HFFc6 (cell line): ENCODE measurements at regions not wholly inside any gene's neighbourhood (a gene's known extent, or its start where the extent isn't known, plus 50 kb on each side); places are given as distances from the start of the nearest gene placed in this dataset.

Experiments used
- DNase-seq: peaks from one replicate; pipeline ENCODE4 v3.0.0-alpha.2; 2018
- H3K27ac Mint-ChIP-seq: 2 replicates; pipeline ENCODE4 v1.8.0; 2020; ENCODE audit warnings: mild to moderate bottlenecking, mixed read lengths
- H3K27me3 Mint-ChIP-seq: 2 replicates; pipeline ENCODE4 v1.8.0; 2021; ENCODE audit warnings: mild to moderate bottlenecking, moderate library complexity, mixed read lengths; ENCODE audit not compliant: insufficient read depth
- H3K36me3 Mint-ChIP-seq: 2 replicates; pipeline ENCODE4 v1.8.0; 2021; ENCODE audit warnings: low read depth, mixed read lengths
- H3K4me1 Mint-ChIP-seq: 2 replicates; pipeline ENCODE4 v1.8.0; 2020; ENCODE audit warnings: low read depth, mixed read lengths
- H3K4me3 Mint-ChIP-seq: 2 replicates; pipeline ENCODE4 v1.8.0; 2020; ENCODE audit warnings: mild to moderate bottlenecking, moderate library complexity, mixed read lengths
- H3K9me3 Mint-ChIP-seq: 2 replicates; pipeline ENCODE4 v1.8.0; 2020; ENCODE audit warnings: mild to moderate bottlenecking, mixed read lengths
- CTCF ChIP-seq: fragments of 200-600 bp; sonication (generic); IDR thresholded peaks from 2 replicates; pipeline ENCODE4 v1.5.0; 2021; ENCODE audit warnings: antibody characterized with exemption, mild to moderate bottlenecking

DNA sequence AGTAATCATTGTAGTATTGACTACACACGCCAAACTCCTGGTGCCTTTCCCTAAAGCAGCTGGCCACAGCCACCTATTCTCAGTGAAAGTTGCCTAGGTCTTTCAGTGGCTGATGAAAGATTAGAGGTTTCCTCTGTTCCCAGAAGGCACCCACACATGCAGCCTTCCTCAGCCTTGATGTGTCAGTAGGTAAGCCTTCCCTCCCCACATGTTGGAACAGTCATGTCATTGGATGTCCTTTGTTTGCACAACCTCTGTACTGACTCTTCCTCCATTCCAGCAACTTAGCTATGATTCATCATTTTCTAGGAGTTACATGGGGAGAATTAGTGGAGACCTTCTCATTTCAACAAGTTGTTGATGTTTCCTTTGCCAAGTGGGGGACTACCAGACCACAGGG, 630.8 kb upstream of the SLC39A10 start:
- no peak for DNase-seq
- Mint-ChIP-seq H3K27ac (no peak overlapping the region), H3K9me3 (peaks cover 17% of the 10 kb centered on the region), H3K27me3 (no peaks in the 10 kb centered on the region; the same call in 1 of the 2 replicates), H3K4me1 (no peaks in the 10 kb centered on the region), H3K4me3 (no peak overlapping the region), H3K36me3 (no peaks in the 10 kb centered on the region)
- TF ChIP-seq CTCF = no peak

- H3K36me3 Mint-ChIP-seq = no peaks in the 10 kb centered on the region
- DNase-seq = no peak
- H3K4me3 Mint-ChIP-seq = no peak overlapping the region
- H3K27me3 Mint-ChIP-seq = no peaks in the 10 kb centered on the region; the same call in 1 of the 2 replicates
- no peak overlapping the region for H3K27ac Mint-ChIP-seq
- TF ChIP-seq CTCF = no peak
- peaks cover 11% of the 10 kb centered on the region for H3K9me3 Mint-ChIP-seq
- H3K4me1 Mint-ChIP-seq = no peaks in the 10 kb centered on the region
Observed at GRCh38 chr2:195022508-195022830, 634.6 kb upstream of the SLC39A10 start.

DNA sequence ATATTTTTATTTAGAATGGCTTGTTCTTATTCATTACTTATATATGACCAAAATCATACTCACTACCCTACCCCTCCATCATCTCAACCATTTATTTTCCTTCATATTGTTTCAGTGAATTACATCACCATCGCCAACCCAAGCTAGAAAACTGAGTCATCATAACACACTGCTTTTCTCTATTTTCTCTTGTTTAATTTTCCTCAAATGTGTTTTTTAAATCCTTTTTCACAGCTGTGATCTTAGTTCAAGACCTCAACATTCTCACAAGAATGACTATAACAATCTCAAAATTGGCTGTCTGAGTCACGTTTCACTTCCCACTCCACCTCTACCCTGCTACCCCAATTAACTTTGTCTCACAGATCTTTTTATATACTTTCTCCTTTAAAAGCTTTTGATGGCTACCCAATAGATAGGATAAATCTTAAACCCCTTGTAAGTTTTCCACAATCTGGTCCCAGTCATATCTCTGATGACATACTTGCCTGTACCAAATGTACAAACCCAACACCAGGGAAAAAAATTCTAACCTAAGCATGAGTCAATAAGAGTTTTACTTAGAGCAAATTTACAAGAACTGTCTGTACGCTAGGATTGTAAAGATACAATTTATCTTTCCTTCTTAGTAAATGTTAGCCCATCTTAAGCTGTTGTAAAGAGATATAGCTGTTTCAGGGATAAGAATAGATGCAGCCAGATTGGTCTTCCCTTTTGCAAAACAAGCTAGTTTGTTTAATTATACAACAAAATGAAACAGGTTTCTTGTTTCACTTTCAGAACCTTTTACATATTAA, 635.1 kb upstream of the SLC39A10 start:
- Mint-ChIP-seq H3K27me3 (no peaks in the 10 kb centered on the region; the same call in 1 of the 2 replicates), H3K4me3 (no peak overlapping the region), H3K4me1 (no peaks in the 10 kb centered on the region), H3K36me3 (no peaks in the 10 kb centered on the region), H3K27ac (no peak overlapping the region), H3K9me3 (peaks cover 11% of the 10 kb centered on the region)
- no peak for DNase-seq
- TF ChIP-seq CTCF = no peak

- H3K4me1 Mint-ChIP-seq = no peaks in the 10 kb centered on the region
- H3K27ac Mint-ChIP-seq = no peak overlapping the region
- TF ChIP-seq CTCF = no peak
- H3K27me3 Mint-ChIP-seq = no peaks in the 10 kb centered on the region
- H3K36me3 Mint-ChIP-seq = no peaks in the 10 kb centered on the region
- H3K4me3 Mint-ChIP-seq = no peak overlapping the region
- no peak for DNase-seq
- peaks cover 7% of the 10 kb centered on the region for H3K9me3 Mint-ChIP-seq
Observed at GRCh38 chr2:195018462-195018861, 638.6 kb upstream of the SLC39A10 start.

DNA sequence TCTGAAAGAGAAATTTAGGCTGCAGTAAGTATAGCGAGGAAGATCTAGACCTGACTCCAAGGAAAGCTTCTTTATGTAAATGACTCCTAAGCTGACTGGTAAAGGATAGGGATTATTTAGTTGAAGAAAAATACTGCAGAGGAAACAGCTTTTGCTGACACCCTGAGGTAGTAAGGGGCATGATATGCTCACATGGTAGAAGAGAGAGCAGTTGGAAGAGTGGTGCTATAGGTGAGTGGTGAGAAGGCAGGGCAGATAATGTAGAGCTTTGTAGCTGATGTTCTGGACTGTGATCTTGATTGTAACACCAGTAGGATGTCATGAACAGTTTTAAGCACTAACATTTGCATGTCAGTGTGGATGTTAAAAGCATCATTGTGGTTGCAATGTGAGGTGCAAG, 639.1 kb upstream of the SLC39A10 start:
- Mint-ChIP-seq H3K27ac (no peak overlapping the region), H3K4me3 (no peak overlapping the region), H3K36me3 (no peaks in the 10 kb centered on the region), H3K4me1 (no peaks in the 10 kb centered on the region), H3K9me3 (peaks cover 11% of the 10 kb centered on the region), H3K27me3 (no peaks in the 10 kb centered on the region)
- no peak for TF ChIP-seq CTCF
- DNase-seq = no peak
